ENCODE measurements at regions not wholly inside any gene's neighbourhood (a gene's known extent, or its start where the extent isn't known, plus 50 kb on each side); places are given as distances from the start of the nearest gene placed in this dataset.

DNA sequence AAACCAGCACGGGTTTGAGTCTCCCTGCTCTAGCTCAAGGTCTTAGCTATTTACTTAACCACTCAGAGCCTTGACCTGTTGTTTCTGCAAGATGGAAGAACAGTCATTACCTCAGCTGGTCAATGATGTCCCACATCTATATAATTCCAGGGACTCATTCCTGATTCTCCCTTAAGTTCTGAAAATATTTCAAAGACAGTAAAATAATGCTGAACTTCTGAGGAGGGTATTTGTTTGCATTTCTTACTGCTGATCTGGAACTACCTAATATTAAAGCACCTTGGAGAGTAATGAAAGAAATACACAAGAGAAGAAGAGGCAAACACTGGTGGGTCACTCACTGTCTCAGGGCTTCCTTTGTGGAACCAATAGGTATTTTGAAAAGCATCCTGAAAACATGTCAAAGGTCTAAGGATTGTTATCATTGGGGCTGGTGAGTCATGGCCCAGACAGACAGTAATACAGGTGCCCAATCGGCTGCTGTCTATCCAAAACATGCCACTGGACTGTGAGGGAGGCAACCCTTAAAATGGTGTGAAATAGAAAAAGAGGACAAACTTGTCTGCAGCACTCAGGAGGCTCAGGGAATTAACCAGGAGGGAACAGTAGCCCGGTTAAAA is 88.7 kb upstream of the EGLN3 start:
- H3K36me3 ChIP-seq = no peaks in the 10 kb centered on the region
- TF ChIP-seq, protein P1, sequence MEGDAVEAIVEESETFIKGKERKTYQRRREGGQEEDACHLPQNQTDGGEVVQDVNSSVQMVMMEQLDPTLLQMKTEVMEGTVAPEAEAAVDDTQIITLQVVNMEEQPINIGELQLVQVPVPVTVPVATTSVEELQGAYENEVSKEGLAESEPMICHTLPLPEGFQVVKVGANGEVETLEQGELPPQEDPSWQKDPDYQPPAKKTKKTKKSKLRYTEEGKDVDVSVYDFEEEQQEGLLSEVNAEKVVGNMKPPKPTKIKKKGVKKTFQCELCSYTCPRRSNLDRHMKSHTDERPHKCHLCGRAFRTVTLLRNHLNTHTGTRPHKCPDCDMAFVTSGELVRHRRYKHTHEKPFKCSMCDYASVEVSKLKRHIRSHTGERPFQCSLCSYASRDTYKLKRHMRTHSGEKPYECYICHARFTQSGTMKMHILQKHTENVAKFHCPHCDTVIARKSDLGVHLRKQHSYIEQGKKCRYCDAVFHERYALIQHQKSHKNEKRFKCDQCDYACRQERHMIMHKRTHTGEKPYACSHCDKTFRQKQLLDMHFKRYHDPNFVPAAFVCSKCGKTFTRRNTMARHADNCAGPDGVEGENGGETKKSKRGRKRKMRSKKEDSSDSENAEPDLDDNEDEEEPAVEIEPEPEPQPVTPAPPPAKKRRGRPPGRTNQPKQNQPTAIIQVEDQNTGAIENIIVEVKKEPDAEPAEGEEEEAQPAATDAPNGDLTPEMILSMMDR (IDR thresholded peaks at IDR 0.05; ENCODE audit: low read depth, low read length) = no peak
- H3K9me3 ChIP-seq (ENCODE audit: severe bottlenecking) = no peaks in the 10 kb centered on the region
- H3K27ac ChIP-seq = no peak overlapping the region
- no peak overlapping the region for H3K4me3 ChIP-seq (ENCODE audit: low read depth, low read length)
- DNase-seq = no peak
- no peaks in the 10 kb centered on the region for H3K27me3 ChIP-seq (ENCODE audit: insufficient read depth, low read depth, severe bottlenecking)

DNA sequence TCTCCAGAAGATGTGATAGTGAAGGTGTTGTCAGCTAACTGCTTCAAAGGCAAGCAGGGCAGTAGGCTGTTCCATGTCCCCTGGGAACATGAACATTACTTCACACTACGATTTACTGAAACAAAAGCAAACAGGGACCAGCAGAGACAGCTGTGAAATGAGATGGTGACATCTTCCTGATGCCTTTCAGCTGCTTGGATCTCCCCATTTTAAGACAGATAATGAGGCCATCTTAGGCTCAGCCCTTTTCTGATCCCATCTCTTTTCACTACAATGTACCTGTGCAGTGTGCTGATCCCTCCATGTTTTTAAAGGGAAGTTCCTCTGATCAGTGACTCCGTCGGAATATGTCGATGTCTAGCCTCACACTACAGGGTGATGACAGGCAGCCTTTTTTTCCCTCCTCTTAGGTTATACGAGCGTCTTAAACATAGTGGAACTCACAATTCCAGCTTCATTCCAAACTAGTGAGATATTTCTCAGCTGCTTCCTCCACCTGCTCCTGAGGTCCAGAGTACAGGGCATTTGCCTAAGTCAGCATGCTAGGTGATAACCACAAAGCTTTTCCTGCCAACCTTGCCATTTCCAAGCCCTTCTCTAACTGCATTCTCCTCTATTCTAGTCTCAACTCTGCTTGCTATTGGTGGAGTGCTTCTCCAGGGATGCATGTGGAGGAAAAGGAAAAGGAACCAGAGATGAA is 87.6 kb upstream of the EGLN3 start:
- H3K27ac ChIP-seq = no peak overlapping the region
- no peak overlapping the region for H3K4me3 ChIP-seq (ENCODE audit: low read depth, low read length)
- no peaks in the 10 kb centered on the region for H3K27me3 ChIP-seq (ENCODE audit: insufficient read depth, low read depth, severe bottlenecking)
- no peaks in the 10 kb centered on the region for H3K36me3 ChIP-seq
- TF ChIP-seq, protein P1 (IDR thresholded peaks at IDR 0.05; ENCODE audit: low read depth, low read length) = no peak
- no peaks in the 10 kb centered on the region for H3K9me3 ChIP-seq (ENCODE audit: severe bottlenecking)
- DNase-seq = no peak

DNA sequence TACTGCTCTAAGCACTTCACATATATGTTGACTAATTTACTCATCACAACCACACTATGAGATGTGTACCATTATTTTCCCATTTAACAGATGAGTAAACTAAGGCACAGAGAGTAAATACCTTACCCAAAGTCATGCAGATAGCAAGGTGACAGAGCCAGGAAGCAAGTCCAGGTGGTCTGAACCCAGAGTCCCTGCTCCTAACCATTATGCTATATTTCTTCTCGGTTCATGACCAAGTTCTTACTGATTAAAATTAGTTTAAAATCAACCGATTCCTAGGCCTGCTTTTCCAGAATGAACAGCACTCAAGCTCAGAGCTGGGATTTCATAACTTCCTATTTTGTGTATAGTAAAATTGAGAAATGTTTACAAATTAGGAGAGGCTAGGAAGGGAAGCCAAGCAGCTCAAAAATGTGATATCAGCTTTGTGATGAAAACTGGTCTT is 85.5 kb upstream of the EGLN3 start:
- Histone ChIP-seq H3K27ac (no peak overlapping the region), H3K27me3 (ENCODE audit: insufficient read depth, low read depth, severe bottlenecking) (no peaks in the 10 kb centered on the region)
- TF ChIP-seq, protein P1 (IDR thresholded peaks at IDR 0.05; ENCODE audit: low read depth, low read length) = no peak

GRCh38 chr14:34035934-34036250 is 85.0 kb upstream of the EGLN3 start:
- no peak overlapping the region for H3K27ac ChIP-seq
- TF ChIP-seq, protein P1 (IDR thresholded peaks at IDR 0.05; ENCODE audit: low read depth, low read length) = no peak
- no peaks in the 10 kb centered on the region for H3K9me3 ChIP-seq (ENCODE audit: severe bottlenecking)
- no peaks in the 10 kb centered on the region for H3K27me3 ChIP-seq (ENCODE audit: insufficient read depth, low read depth, severe bottlenecking)
- H3K4me3 ChIP-seq (ENCODE audit: low read depth, low read length) = no peak overlapping the region
- no peak for DNase-seq
- no peaks in the 10 kb centered on the region for H3K36me3 ChIP-seq

More for the DNA sequence above, 85.5 kb upstream of the EGLN3 start:
- no peaks in the 10 kb centered on the region for H3K9me3 ChIP-seq (ENCODE audit: severe bottlenecking)
- DNase-seq = no peak
- H3K36me3 ChIP-seq = no peaks in the 10 kb centered on the region
- H3K4me3 ChIP-seq (ENCODE audit: low read depth, low read length) = no peak overlapping the region

- TF ChIP-seq, protein P1 (IDR thresholded peaks at IDR 0.05; ENCODE audit: low read depth, low read length) = no peak
- H3K27ac ChIP-seq = no peak overlapping the region
- no peaks in the 10 kb centered on the region for H3K27me3 ChIP-seq (ENCODE audit: insufficient read depth, low read depth, severe bottlenecking)
- H3K36me3 ChIP-seq = no peaks in the 10 kb centered on the region
- DNase-seq = no peak
- H3K4me3 ChIP-seq (ENCODE audit: low read depth, low read length) = no peak overlapping the region
- no peaks in the 10 kb centered on the region for H3K9me3 ChIP-seq (ENCODE audit: severe bottlenecking)
These were observed 84.5 kb upstream of the EGLN3 start for GRCh38 chr14:34035177-34035933.
